Stomach (tissue), 4 donors: ENCODE measurements at regions not wholly inside any gene's neighbourhood (a gene's known extent, or its start where the extent isn't known, plus 50 kb on each side); places are given as distances from the start of the nearest gene placed in this dataset.

Source experiments
- CTCF ChIP-seq, 7 experiments: fragments of 450-650 bp in 4 of 7; fragments of 200-600 bp in 3 of 7; sonication (generic) in 3 of 7; IDR thresholded peaks; one replicate each; pipeline ENCODE4 v1.5.1; 2016 to 2019; ENCODE audit warnings: antibody characterized with exemption in 7 of 7, control low read depth in 2 of 7, mild to moderate bottlenecking in 1 of 7
- EP300 ChIP-seq: sonication (generic); formaldehyde crosslinking; IDR thresholded peaks from one replicate; pipeline ENCODE4 v1.6.1; 2017; ENCODE audit warnings: antibody characterized with exemption
- POLR2A ChIP-seq, 4 donors: fragments of 450-650 bp; IDR thresholded peaks; one replicate each; pipeline ENCODE4 v1.6.1; 2016; ENCODE audit warnings: antibody characterized with exemption in 4 of 4, control low read depth in 2 of 4, mild to moderate bottlenecking in 1 of 4, moderate library complexity in 1 of 4
- POLR2AphosphoS5 ChIP-seq, 3 donors: sonication (generic); formaldehyde crosslinking; IDR thresholded peaks; one replicate each; pipeline ENCODE4 v1.6.1; 2016; ENCODE audit warnings: antibody characterized with exemption in 3 of 3

- no peak for TF ChIP-seq CTCF (IDR thresholded peaks at IDR 0.05)
- no peak for TF ChIP-seq POLR2A (IDR thresholded peaks at IDR 0.05)
- TF ChIP-seq POLR2AphosphoS5 (IDR thresholded peaks at IDR 0.05): no peak
- TF ChIP-seq EP300: no peak
These were observed 281.3 kb downstream of the CEMIP2 start for GRCh38 chr9:71487061-71487460.
